HFF-Myc (cell line): ENCODE measurements at regions not wholly inside any gene's neighbourhood (a gene's known extent, or its start where the extent isn't known, plus 50 kb on each side); places are given as distances from the start of the nearest gene placed in this dataset.

Source experiments
- DNase-seq: peaks from one replicate; pipeline ENCODE4 v3.0.0-alpha.2; 2011; ENCODE audit warnings: low read depth; ENCODE audit errors: extremely low read depth
- H3K4me3 ChIP-seq: replicated peaks from 2 replicates; pipeline ENCODE4 v1.5.1; 2011; ENCODE audit warnings: low read depth, mild to moderate bottlenecking, control low read depth, low read length
- CTCF ChIP-seq: IDR thresholded peaks from 2 replicates; pipeline ENCODE4 v1.5.1; 2012; ENCODE audit warnings: mild to moderate bottlenecking, low read depth, low read length, control low read depth; ENCODE audit errors: missing control alignments

- TF ChIP-seq CTCF, result no peak
- no peak for DNase-seq
- H3K4me3 ChIP-seq, result no peak overlapping the region
These were observed 418.0 kb upstream of the ID2 start for GRCh38 chr2:8263901-8264300.

GRCh38 chr2:8264981-8265380 is 416.9 kb upstream of the ID2 start:
- no peak overlapping the region for H3K4me3 ChIP-seq
- TF ChIP-seq CTCF, result no peak
- DNase-seq, result no peak

- no peak for TF ChIP-seq CTCF
- H3K4me3 ChIP-seq, result no peak overlapping the region
- no peak for DNase-seq
These were observed 416.2 kb upstream of the ID2 start for GRCh38 chr2:8265476-8266226.

- H3K4me3 ChIP-seq, result no peak overlapping the region
- TF ChIP-seq CTCF, result no peak
- no peak for DNase-seq
These were observed 415.3 kb upstream of the ID2 start for GRCh38 chr2:8266563-8266962.

GRCh38 chr2:8267048-8267447 is 414.8 kb upstream of the ID2 start:
- no peak for TF ChIP-seq CTCF
- no peak overlapping the region for H3K4me3 ChIP-seq
- DNase-seq, result no peak

- H3K4me3 ChIP-seq, result no peak overlapping the region
- DNase-seq, result no peak
These were observed 414.1 kb upstream of the ID2 start for GRCh38 chr2:8267721-8268120.

More at GRCh38 chr2:8267721-8268120, 414.1 kb upstream of the ID2 start:
- no peak for TF ChIP-seq CTCF
